GM12878 (cell line): ENCODE measurements at regions not wholly inside any gene's neighbourhood (a gene's known extent, or its start where the extent isn't known, plus 50 kb on each side); places are given as distances from the start of the nearest gene placed in this dataset.

Source experiments
- ATAC-seq: fragments of 200-7000 bp; cut with Tn5 transposase; 3 replicates; pipeline ENCODE4 v1.9.1; 2020; ENCODE audit warnings: mild to moderate bottlenecking, moderate library complexity
- BruUV-seq: library from RNA; stranded (reverse); fragments of 400-500 nt; replicated peaks from 2 replicates; lab custom pipeline; 2021; lab: Mats Ljungman, UMichigan
- CTCF ChIA-PET: fragments of 300-600 bp; sonication (Branson Sonifier 250); formaldehyde crosslinking; extraction: SDS; loops from one replicate; lab custom pipeline; 2021; ENCODE audit warnings: inconsistent platforms; lab: Yijun Ruan, JAX
- POLR2A ChIA-PET: fragments of 350-600 bp; formaldehyde crosslinking; extraction: SDS; loops from one replicate; lab custom pipeline; 2021; ENCODE audit warnings: inconsistent platforms; lab: Charles Lee
- RAD21 ChIA-PET: fragments of 300-600 bp; sonication (Branson Sonifier 250); formaldehyde crosslinking; loops from one replicate; lab custom pipeline; 2023; ENCODE audit warnings: antibody characterized with exemption; ENCODE audit not compliant: unreplicated experiment; lab: Charles Lee
- SMC1A ChIA-PET: fragments of 300-600 bp; sonication (Branson Sonifier 250); formaldehyde crosslinking; loops from one replicate; lab custom pipeline; 2023; ENCODE audit not compliant: unreplicated experiment, uncharacterized antibody; lab: Charles Lee
- DNase-seq: peaks from one replicate; pipeline ENCODE4 v3.0.0-alpha.2; 2011; ENCODE audit warnings: low read depth, low spot score
- FAIRE-seq: peaks from 3 replicates; lab custom pipeline; 2011; peaks lifted over from hg19 to GRCh38; lab: Jason Lieb, UNC
- H2AFZ ChIP-seq: 2 replicates; pipeline ENCODE4 v1.6.0; 2011; ENCODE audit warnings: low read depth, low read length, control low read depth; ENCODE audit not compliant: control insufficient read depth
- H3K27ac ChIP-seq: 2 replicates; pipeline ENCODE4 v1.5.1; 2011; ENCODE audit warnings: control low read depth; ENCODE audit not compliant: control insufficient read depth, insufficient read depth
- H3K27me3 ChIP-seq, 2 experiments: replicated peaks in 1 of 2; 2 replicates each; pipeline versions ENCODE4 v1.6.0 to v1.6.1; 2011; ENCODE audit warnings: low read length in 1 of 2; ENCODE audit not compliant: control insufficient read depth in 2 of 2, insufficient read depth in 2 of 2
- H3K36me3 ChIP-seq, 2 experiments: 2 replicates each; pipeline ENCODE4 v1.5.1; 2011; ENCODE audit warnings: low read length in 1 of 2; ENCODE audit not compliant: control insufficient read depth in 2 of 2, insufficient read depth in 2 of 2
- H3K4me1 ChIP-seq: 2 replicates; pipeline ENCODE4 v1.6.1; 2011; ENCODE audit warnings: mild to moderate bottlenecking, low read length, moderate library complexity, mixed read lengths; ENCODE audit not compliant: control insufficient read depth, insufficient read depth
- H3K4me2 ChIP-seq: 2 replicates; pipeline ENCODE4 v1.6.0; 2011; ENCODE audit warnings: control low read depth; ENCODE audit not compliant: control insufficient read depth, insufficient read depth
- H3K4me3 ChIP-seq: fragments of 200-600 bp; sonication (generic); 2 replicates; pipeline ENCODE4 v1.5.1; 2016
- H3K79me2 ChIP-seq: 2 replicates; pipeline ENCODE4 v1.6.0; 2011; ENCODE audit warnings: low read length; ENCODE audit not compliant: control insufficient read depth, insufficient read depth
- H3K9ac ChIP-seq: 2 replicates; pipeline ENCODE4 v1.8.0; 2011; ENCODE audit warnings: low read length, control low read depth, mixed read lengths; ENCODE audit not compliant: control insufficient read depth, insufficient read depth
- H3K9me3 ChIP-seq: replicated peaks from 3 replicates; pipeline ENCODE4 v1.5.1; 2011; ENCODE audit warnings: mild to moderate bottlenecking, low read length; ENCODE audit not compliant: control insufficient read depth, insufficient read depth
- H4K20me1 ChIP-seq: 2 replicates; pipeline ENCODE4 v1.6.0; 2011; ENCODE audit not compliant: control insufficient read depth, insufficient read depth
- BCLAF1 ChIP-seq: fragments of 450-650 bp; IDR thresholded peaks from 2 replicates; pipeline ENCODE4 v1.6.1; 2017; ENCODE audit warnings: antibody characterized with exemption, mild to moderate bottlenecking, moderate library complexity
- CHD2 ChIP-seq: IDR thresholded peaks from 2 replicates; pipeline ENCODE4 v1.6.1; 2011; ENCODE audit warnings: low read depth, low read length, improper control_type of control experiment, borderline replicate concordance
- FOXM1 ChIP-seq: IDR thresholded peaks from 2 replicates; pipeline ENCODE4 v1.6.1; 2012; ENCODE audit warnings: low read depth, mild to moderate bottlenecking, inconsistent platforms, low read length, moderate library complexity
- NFYA ChIP-seq: IDR thresholded peaks from 2 replicates; pipeline ENCODE4 v1.6.1; 2011; ENCODE audit warnings: low read depth, mild to moderate bottlenecking, low read length, improper control_type of control experiment, borderline replicate concordance
- NFYB ChIP-seq: IDR thresholded peaks from 2 replicates; pipeline ENCODE4 v1.6.1; 2011; ENCODE audit warnings: low read depth, mild to moderate bottlenecking, low read length, improper control_type of control experiment, moderate library complexity; ENCODE audit not compliant: insufficient read depth
- WGBS: methylation state at CpG from one replicate; pipeline ENCODE4 v1.1.6; 2016; ENCODE audit warnings: low lambda C conversion rate; ENCODE audit not compliant: insufficient replicate concordance, insufficient coverage; ENCODE audit errors: missing lambda C conversion rate; 5-methylcytosine and 5-hydroxymethylcytosine counted together
- in situ Hi-C: fragments of 300-500 bp; cut with MboI; formaldehyde crosslinking; loops from 9 replicates; pipeline ENCODE4 v1.14.3; 2018; ENCODE audit warnings: mixed read lengths
- intact Hi-C: fragments of 100-400 bp; cut with micrococcal nuclease; formaldehyde crosslinking; loops from one replicate; pipeline ENCODE4 v1.14.2; 2022; ENCODE audit not compliant: unreplicated experiment

- ATAC-seq (no peak), FAIRE-seq (no peak)
- RAD21 ChIA-PET = no interaction called here
Observed at GRCh38 chr14:49982082-49982481, 89.2 kb downstream of the ARF6 start.

More at GRCh38 chr14:49982082-49982481, 89.2 kb downstream of the ARF6 start:
- Histone ChIP-seq H3K27ac (no peak overlapping the region), H3K9me3 (no peaks in the 10 kb centered on the region), H3K79me2 (no peaks in the 10 kb centered on the region), H3K36me3 (no peaks in the 10 kb centered on the region), H2AFZ (no peak overlapping the region), H3K4me1 (peaks cover 13% of the 10 kb centered on the region), H3K4me2 (no peak overlapping the region), H3K9ac (no peak overlapping the region), H3K27me3 (no peaks in the 10 kb centered on the region), H4K20me1 (no peaks in the 10 kb centered on the region), H3K4me3 (no peak overlapping the region)
- in situ Hi-C loops (no loop called here), intact Hi-C loops (no loop called here)
- no peak for DNase-seq
- 88% methylated on average over 7 of the region's 7 CpGs for WGBS
- ChIA-PET POLR2A (interaction anchor here (0.5 to 1.5 kb wide), 2 partner anchors 9 to 123 kb away, joined by 3 to 7 read pairs; no protein-coding TSS in a partner anchor), CTCF (no interaction called here), SMC1A (interaction anchor here (1.0 kb wide), 1 partner anchor 10 kb away, joined by 4 read pairs; no protein-coding TSS in a partner anchor)
- no TSS peak for BruUV-seq
- TF ChIP-seq BCLAF1 (no peak), NFYB (no peak), CHD2 (no peak), FOXM1 (no peak), NFYA (no peak)
- TF ChIP-seq, all 136 proteins: peak for 0
